Heart left ventricle (tissue), 16 donors: ENCODE measurements at regions not wholly inside any gene's neighbourhood (a gene's known extent, or its start where the extent isn't known, plus 50 kb on each side); places are given as distances from the start of the nearest gene placed in this dataset.

Experiments used
- ATAC-seq, 4 donors: fragments of 200-7000 bp; cut with Tn5 transposase; one replicate each; pipeline ENCODE4 v1.9.1; 2020 to 2022; ENCODE audit warnings: moderate library complexity in 4 of 4, mild to moderate bottlenecking in 3 of 4, moderate number of reproducible peaks in 1 of 4
- DNase-seq, 5 donors: peaks; one replicate each; pipeline ENCODE4 v3.0.0-alpha.2; 2020
- H3K27ac ChIP-seq, 12 donors: fragments of 200-600 bp; sonication (generic) in 4 of 12; one replicate each; pipeline versions ENCODE4 v1.5.0 to v1.8.0; 2016 to 2022; ENCODE audit warnings: mild to moderate bottlenecking in 2 of 12
- H3K27me3 ChIP-seq, 9 donors: fragments of 200-600 bp; sonication (generic) in 2 of 9; one replicate each; pipeline versions ENCODE4 v1.5.1 to v1.8.0; 2016 to 2022; ENCODE audit warnings: mild to moderate bottlenecking in 3 of 9
- H3K36me3 ChIP-seq, 9 donors: fragments of 200-600 bp; sonication (generic) in 2 of 9; one replicate each; pipeline versions ENCODE4 v1.5.0 to v1.8.0; 2018 to 2022; ENCODE audit warnings: mild to moderate bottlenecking in 2 of 9
- H3K4me1 ChIP-seq, 12 donors: fragments of 200-600 bp; sonication (generic) in 4 of 12; one replicate each; pipeline versions ENCODE4 v1.5.0 to v1.8.0; 2016 to 2022; ENCODE audit warnings: mild to moderate bottlenecking in 3 of 12
- H3K4me3 ChIP-seq, 12 donors: fragments of 200-600 bp; sonication (generic) in 4 of 12; one replicate each; pipeline versions ENCODE4 v1.5.0 to v1.8.0; 2017 to 2022; ENCODE audit warnings: mild to moderate bottlenecking in 9 of 12, moderate library complexity in 4 of 12
- H3K9me3 ChIP-seq, 12 donors: fragments of 200-600 bp; sonication (generic) in 4 of 12; one replicate each; pipeline versions ENCODE4 v1.5.0 to v1.8.0; 2016 to 2022; ENCODE audit warnings: mild to moderate bottlenecking in 1 of 12
- CTCF ChIP-seq, 12 donors: fragments of 200-600 bp; sonication (generic) in 4 of 12; IDR thresholded peaks; one replicate each; pipeline versions ENCODE4 v1.5.0 to v1.8.0; 2018 to 2022; ENCODE audit warnings: antibody characterized with exemption in 12 of 12, mild to moderate bottlenecking in 5 of 12
- POLR2A ChIP-seq, 2 donors: fragments of 450-650 bp; IDR thresholded peaks; one replicate each; pipeline ENCODE4 v1.6.1; 2017; ENCODE audit warnings: antibody characterized with exemption in 2 of 2, mild to moderate bottlenecking in 2 of 2, moderate library complexity in 2 of 2
- WGBS, 4 donors: extraction: QIAGEN DNeasy Blood & Tissue Kit in 2 of 4; methylation state at CpG; one replicate each; pipeline versions ENCODE4 v1.1.5 to v1.1.7; 2013 to 2018; 5-methylcytosine and 5-hydroxymethylcytosine counted together
- intact Hi-C, 10 donors: fragments of 100-400 bp; cut with DNase I; formaldehyde crosslinking; loops; one replicate each; pipeline versions ENCODE4 v1.11.1 to v1.14.2; 2022
- donor health status: ischemic (EF 13 %, LVEDD 7.1; RV severe dilation, severe dysfunction).
- donor health status: healthy with polysubstance abuse.
- donor health status: DM: no; HTN: yes; CAD: no.
- donor health status: DM: no; HTN: no; CAD: no.
- donor health status: ischemic (EF 25% LVEDD 6.9; RV normal size, moderate dysfunction).
- donor health status: ischemic (EF 25% LVEDD 5.7; RV mildly dilated, moderate dysfunction).
- donor health status: healthy.
- donor health status: DM: yes; HTN: yes; CAD: no.
- donor health status: ischemic (EF 35%, LVEDD 5.7; RV mildly dilated, moderate dysfunction).
- donor health status: nonischemic (EF 11% LVEDD 7.7; RV severe dilation, severe dysfunction).
- donor health status: DM: yes; HTN: yes; CAD: no.
- donor health status: PGD.
- donor health status: ischemic (EF 29% LVEDD 5.4; RV normal size, mild dysfunction).
- donor health status: nonischemic (EF 23%, LVEDD 6.1; RV moderate dilation, normal function).

- no peaks in the 10 kb centered on the region for H3K4me1 ChIP-seq
- TF ChIP-seq CTCF (IDR thresholded peaks at IDR 0.05) (no peak), POLR2A (IDR thresholded peaks at IDR 0.05) (no peak)
- H3K4me3 ChIP-seq: no peak overlapping the region
- intact Hi-C loops: no loop called here
- H3K27me3 ChIP-seq: peaks cover 0 to 14% (median 2%) of the 10 kb centered on the region in 9 donors
- 90 to 94% (median 91%) methylated on average over 4 of the region's 4 CpGs for WGBS, 4 donors
- H3K27ac ChIP-seq: no peak overlapping the region
- no peak for DNase-seq
- ATAC-seq: no peak
- no peaks in the 10 kb centered on the region for H3K36me3 ChIP-seq
- no peaks in the 10 kb centered on the region for H3K9me3 ChIP-seq
Measured at GRCh38 chr6:1023229-1023628, 288.7 kb upstream of the FOXQ1 start.

GRCh38 chr6:1022719-1023118 lies 289.2 kb upstream of the FOXQ1 start:
- H3K4me1 ChIP-seq: no peaks in the 10 kb centered on the region
- no peak overlapping the region for H3K27ac ChIP-seq
- H3K4me3 ChIP-seq: no peak overlapping the region
- no peaks in the 10 kb centered on the region for H3K9me3 ChIP-seq
- no peak for ATAC-seq
- 97 to 100% (median 99%) methylated on average over 2 of the region's 2 CpGs for WGBS, 4 donors
- no peaks in the 10 kb centered on the region for H3K36me3 ChIP-seq
- DNase-seq: no peak
- TF ChIP-seq CTCF (IDR thresholded peaks at IDR 0.05) (no peak), POLR2A (IDR thresholded peaks at IDR 0.05) (no peak)
- H3K27me3 ChIP-seq: peaks cover 0 to 14% (median 2%) of the 10 kb centered on the region in 9 donors
- intact Hi-C loops: no loop called here

GRCh38 chr6:1020837-1021236 lies 291.1 kb upstream of the FOXQ1 start:
- no peaks in the 10 kb centered on the region for H3K4me1 ChIP-seq
- WGBS, 4 donors: 77 to 88% (median 79%) methylated on average over 2 of the region's 2 CpGs
- H3K4me3 ChIP-seq: no peak overlapping the region
- TF ChIP-seq CTCF (IDR thresholded peaks at IDR 0.05) (no peak), POLR2A (IDR thresholded peaks at IDR 0.05) (no peak)
- H3K27ac ChIP-seq: no peak overlapping the region
- intact Hi-C loops: no loop called here
- H3K9me3 ChIP-seq: no peaks in the 10 kb centered on the region
- H3K36me3 ChIP-seq: no peaks in the 10 kb centered on the region
- peaks cover 0 to 12% (median 0%) of the 10 kb centered on the region in 9 donors for H3K27me3 ChIP-seq
- DNase-seq (no peak), ATAC-seq (no peak)

GRCh38 chr6:1020133-1020532 lies 291.8 kb upstream of the FOXQ1 start:
- peaks cover 0 to 12% (median 0%) of the 10 kb centered on the region in 9 donors for H3K27me3 ChIP-seq
- no peak overlapping the region for H3K27ac ChIP-seq
- no peak overlapping the region for H3K4me3 ChIP-seq
- intact Hi-C loops: no loop called here
- no peaks in the 10 kb centered on the region for H3K9me3 ChIP-seq
- no peak for ATAC-seq
- no peaks in the 10 kb centered on the region for H3K36me3 ChIP-seq
- 75 to 91% (median 87%) methylated on average over 5 to 6 of the region's 6 CpGs for WGBS, 4 donors
- no peaks in the 10 kb centered on the region for H3K4me1 ChIP-seq
- DNase-seq: no peak
- TF ChIP-seq CTCF (IDR thresholded peaks at IDR 0.05): no peak
